ENCODE measurements at regions not wholly inside any gene's neighbourhood (a gene's known extent, or its start where the extent isn't known, plus 50 kb on each side); places are given as distances from the start of the nearest gene placed in this dataset.

GRCh38 chr2:176652300-176653182 lies 383.3 kb downstream of the MTX2 start:
- ATAC-seq, result no peak
- Histone ChIP-seq H3K27me3 (ENCODE audit: control insufficient read depth, insufficient read depth) (peaks cover 4% of the 10 kb centered on the region), H3K27ac (ENCODE audit: low read length) (no peak overlapping the region), H3K9me3 (ENCODE audit: control insufficient read depth, low read length) (no peaks in the 10 kb centered on the region), H3K4me3 (ENCODE audit: low read length) (no peak overlapping the region), H3K4me1 (ENCODE audit: control insufficient read depth, insufficient read depth, low read length) (no peaks in the 10 kb centered on the region)
- WGBS, result 45% methylated on average over 9 of the region's 9 CpGs
- intact Hi-C loops (cut with DNase I), result loop anchor here in 3 of 4 donors (5.0 to 10.0 kb wide), 2 partner anchors 162 to 165 kb away; no protein-coding TSS in a partner anchor
- DNase-seq, result no peak

GRCh38 chr2:176653479-176654443 lies 384.5 kb downstream of the MTX2 start:
- Histone ChIP-seq H3K4me1 (ENCODE audit: control insufficient read depth, insufficient read depth, low read length) (no peaks in the 10 kb centered on the region), H3K27me3 (ENCODE audit: control insufficient read depth, insufficient read depth) (peaks cover 4% of the 10 kb centered on the region)
- 21% methylated on average over 10 of the region's 10 CpGs for WGBS

GRCh38 chr2:176656038-176656775 lies 387.0 kb downstream of the MTX2 start:
- 83% methylated on average over 2 of the region's 2 CpGs for WGBS
- no peaks in the 10 kb centered on the region for H3K27me3 ChIP-seq (ENCODE audit: control insufficient read depth, insufficient read depth)
- no peak overlapping the region for H3K27ac ChIP-seq (ENCODE audit: low read length)

More at GRCh38 chr2:176653479-176654443, 384.5 kb downstream of the MTX2 start:
- Histone ChIP-seq H3K27ac (ENCODE audit: low read length) (no peak overlapping the region), H3K4me3 (ENCODE audit: low read length) (no peak overlapping the region), H3K9me3 (ENCODE audit: control insufficient read depth, low read length) (no peaks in the 10 kb centered on the region)
- ATAC-seq (peak; percentile 84 to 88), DNase-seq (peak; percentile 68 to 79 (median 76))
- intact Hi-C loops (cut with DNase I), result loop anchor here in 3 of 4 donors (5.0 to 10.0 kb wide), 2 partner anchors 161 to 164 kb away; no protein-coding TSS in a partner anchor

GRCh38 chr2:176656776-176657140 lies 387.5 kb downstream of the MTX2 start:
- 93% methylated on average over 2 of the region's 2 CpGs for WGBS
- intact Hi-C loops (cut with DNase I), result loop anchor here in 2 of 4 donors (5.0 to 10.0 kb wide), 2 partner anchors 156 to 158 kb away; no protein-coding TSS in a partner anchor
- no peak overlapping the region for H3K4me3 ChIP-seq (ENCODE audit: low read length)
- H3K27me3 ChIP-seq (ENCODE audit: control insufficient read depth, insufficient read depth), result no peaks in the 10 kb centered on the region
- ATAC-seq (no peak), DNase-seq (no peak)
- no peaks in the 10 kb centered on the region for H3K9me3 ChIP-seq (ENCODE audit: control insufficient read depth, low read length)
- H3K4me1 ChIP-seq (ENCODE audit: control insufficient read depth, insufficient read depth, low read length), result no peaks in the 10 kb centered on the region
- H3K27ac ChIP-seq (ENCODE audit: low read length), result no peak overlapping the region

More at GRCh38 chr2:176656038-176656775, 387.0 kb downstream of the MTX2 start:
- Histone ChIP-seq H3K9me3 (ENCODE audit: control insufficient read depth, low read length) (no peaks in the 10 kb centered on the region), H3K4me3 (ENCODE audit: low read length) (no peak overlapping the region), H3K4me1 (ENCODE audit: control insufficient read depth, insufficient read depth, low read length) (no peaks in the 10 kb centered on the region)
- no peak for DNase-seq
- intact Hi-C loops (cut with DNase I), result loop anchor here in 2 of 4 donors (5.0 to 10.0 kb wide), 2 partner anchors 156 to 159 kb away; no protein-coding TSS in a partner anchor
- no peak for ATAC-seq

- intact Hi-C loops (cut with DNase I), result loop anchor here in 2 of 4 donors (5.0 to 10.0 kb wide), 2 partner anchors 155 to 157 kb away; no protein-coding TSS in a partner anchor
- no peaks in the 10 kb centered on the region for H3K4me1 ChIP-seq (ENCODE audit: control insufficient read depth, insufficient read depth, low read length)
- H3K27ac ChIP-seq (ENCODE audit: low read length), result no peak overlapping the region
- ATAC-seq (no peak), DNase-seq (no peak)
- H3K9me3 ChIP-seq (ENCODE audit: control insufficient read depth, low read length), result no peaks in the 10 kb centered on the region
- H3K27me3 ChIP-seq (ENCODE audit: control insufficient read depth, insufficient read depth), result no peaks in the 10 kb centered on the region
- no peak overlapping the region for H3K4me3 ChIP-seq (ENCODE audit: low read length)
- WGBS, result 57% methylated on average over 2 of the region's 2 CpGs
These were observed 388.2 kb downstream of the MTX2 start for GRCh38 chr2:176657393-176657792.

GRCh38 chr2:176658708-176659107 lies 389.5 kb downstream of the MTX2 start:
- intact Hi-C loops (cut with DNase I), result loop anchor here in 2 of 4 donors (5.0 to 10.0 kb wide), 2 partner anchors 154 to 156 kb away; no protein-coding TSS in a partner anchor
- H3K27ac ChIP-seq (ENCODE audit: low read length), result no peak overlapping the region
- ATAC-seq (no peak), DNase-seq (no peak)
- no peaks in the 10 kb centered on the region for H3K4me1 ChIP-seq (ENCODE audit: control insufficient read depth, insufficient read depth, low read length)
- H3K27me3 ChIP-seq (ENCODE audit: control insufficient read depth, insufficient read depth), result no peaks in the 10 kb centered on the region
- 82% methylated on average over 4 of the region's 4 CpGs for WGBS
- no peaks in the 10 kb centered on the region for H3K9me3 ChIP-seq (ENCODE audit: control insufficient read depth, low read length)
- H3K4me3 ChIP-seq (ENCODE audit: low read length), result no peak overlapping the region

- intact Hi-C loops (cut with DNase I), result no loop called here
These were observed 393.5 kb downstream of the MTX2 start for GRCh38 chr2:176662753-176663152.

GRCh38 chr2:176664478-176664877 lies 395.2 kb downstream of the MTX2 start:
- no peak for DNase-seq
- Histone ChIP-seq H3K27me3 (ENCODE audit: control insufficient read depth, insufficient read depth) (no peaks in the 10 kb centered on the region), H3K4me3 (ENCODE audit: low read length) (no peak overlapping the region), H3K4me1 (ENCODE audit: control insufficient read depth, insufficient read depth, low read length) (peaks cover under 1% of the 10 kb centered on the region), H3K9me3 (ENCODE audit: control insufficient read depth, low read length) (no peaks in the 10 kb centered on the region), H3K27ac (ENCODE audit: low read length) (no peak overlapping the region)
- intact Hi-C loops (cut with DNase I), result no loop called here
- whole genome bisulfite sequencing, result 86% methylated on average over 4 of the region's 4 CpGs
- no peak for ATAC-seq

More at GRCh38 chr2:176662753-176663152, 393.5 kb downstream of the MTX2 start:
- WGBS, result 68% methylated on average over 2 of the region's 2 CpGs
- Histone ChIP-seq H3K4me3 (ENCODE audit: low read length) (no peak overlapping the region), H3K4me1 (ENCODE audit: control insufficient read depth, insufficient read depth, low read length) (no peaks in the 10 kb centered on the region), H3K27me3 (ENCODE audit: control insufficient read depth, insufficient read depth) (no peaks in the 10 kb centered on the region), H3K27ac (ENCODE audit: low read length) (no peak overlapping the region), H3K9me3 (ENCODE audit: control insufficient read depth, low read length) (no peaks in the 10 kb centered on the region)
- ATAC-seq (no peak), DNase-seq (no peak)

GRCh38 chr2:176665086-176665485 lies 395.8 kb downstream of the MTX2 start:
- no peak for DNase-seq
- no peak overlapping the region for H3K27ac ChIP-seq (ENCODE audit: low read length)
- no peak overlapping the region for H3K4me3 ChIP-seq (ENCODE audit: low read length)
- peaks cover 5% of the 10 kb centered on the region for H3K4me1 ChIP-seq (ENCODE audit: control insufficient read depth, insufficient read depth, low read length)
- 96% methylated on average over 1 of the region's 1 CpG for WGBS
- no peaks in the 10 kb centered on the region for H3K9me3 ChIP-seq (ENCODE audit: control insufficient read depth, low read length)
- H3K27me3 ChIP-seq (ENCODE audit: control insufficient read depth, insufficient read depth), result no peaks in the 10 kb centered on the region
- no peak for ATAC-seq
- intact Hi-C loops (cut with DNase I), result no loop called here

- intact Hi-C loops (cut with DNase I), result no loop called here
- no peak for DNase-seq
- Histone ChIP-seq H3K27ac (ENCODE audit: low read length) (no peak overlapping the region), H3K9me3 (ENCODE audit: control insufficient read depth, low read length) (no peaks in the 10 kb centered on the region), H3K4me3 (ENCODE audit: low read length) (no peak overlapping the region), H3K4me1 (ENCODE audit: control insufficient read depth, insufficient read depth, low read length) (peaks cover 5% of the 10 kb centered on the region), H3K27me3 (ENCODE audit: control insufficient read depth, insufficient read depth) (no peaks in the 10 kb centered on the region)
- peak; percentile 71 to 81 for ATAC-seq
These were observed 399.7 kb downstream of the MTX2 start for GRCh38 chr2:176668912-176669311.
